IMR-90 (cell line): ENCODE measurements at regions not wholly inside any gene's neighbourhood (a gene's known extent, or its start where the extent isn't known, plus 50 kb on each side); places are given as distances from the start of the nearest gene placed in this dataset.

ENCODE experiments used
- ATAC-seq: fragments of 200-7000 bp; cut with Tn5 transposase; 2 replicates; pipeline ENCODE4 v1.9.1; 2020; ENCODE audit warnings: low read depth, mild to moderate bottlenecking, moderate library complexity
- BruUV-seq: library from RNA; stranded (reverse); fragments of 400-500 nt; replicated peaks from 2 replicates; lab custom pipeline; 2021; lab: Mats Ljungman, UMichigan
- CTCF ChIA-PET: fragments of 300-600 bp; formaldehyde crosslinking; extraction: SDS; loops from one replicate; lab custom pipeline; 2021; ENCODE audit warnings: antibody characterized with exemption; lab: Yijun Ruan, JAX
- POLR2A ChIA-PET: fragments of 300-600 bp; sonication (Branson Sonifier 250); formaldehyde crosslinking; loops from one replicate; lab custom pipeline; 2022; ENCODE audit warnings: antibody characterized with exemption; ENCODE audit not compliant: unreplicated experiment; lab: Charles Lee
- DNase-seq: peaks from one replicate; pipeline ENCODE4 v3.0.0; 2013
- H2AFZ ChIP-seq: replicated peaks from 2 replicates; pipeline ENCODE3; 2013; ENCODE audit warnings: low read length, mild to moderate bottlenecking; ENCODE audit not compliant: poor library complexity
- H2AK5ac ChIP-seq: 2 replicates; pipeline ENCODE4 v1.6.1; 2013; ENCODE audit warnings: low read depth, low read length, inconsistent platforms
- H2AK9ac ChIP-seq: replicated peaks from 2 replicates; pipeline ENCODE3; 2013; ENCODE audit warnings: mild to moderate bottlenecking, low read depth, low read length, moderate library complexity; ENCODE audit not compliant: poor library complexity
- H2BK120ac ChIP-seq: 2 replicates; pipeline ENCODE4 v1.6.1; 2013; ENCODE audit warnings: low read depth, low read length, inconsistent platforms
- H2BK15ac ChIP-seq: 3 replicates; pipeline ENCODE4 v1.6.1; 2013; ENCODE audit warnings: low read depth, low read length, inconsistent platforms
- H2BK20ac ChIP-seq: 2 replicates; pipeline ENCODE4 v1.6.1; 2013; ENCODE audit warnings: low read depth, mild to moderate bottlenecking, inconsistent platforms, low read length, moderate library complexity
- H2BK5ac ChIP-seq: 2 replicates; pipeline ENCODE4 v1.6.1; 2013; ENCODE audit warnings: mild to moderate bottlenecking, low read depth, low read length, inconsistent platforms; ENCODE audit not compliant: poor library complexity, severe bottlenecking
- H3K14ac ChIP-seq: replicated peaks from 2 replicates; pipeline ENCODE4 v1.6.1; 2013; ENCODE audit warnings: low read depth, low read length, inconsistent platforms
- H3K18ac ChIP-seq: 2 replicates; pipeline ENCODE4 v1.6.1; 2013; ENCODE audit warnings: low read depth, low read length, control low read depth
- H3K23ac ChIP-seq: 2 replicates; pipeline ENCODE4 v1.6.1; 2013; ENCODE audit warnings: low read depth, low read length, inconsistent platforms
- H3K27ac ChIP-seq: 2 replicates; pipeline ENCODE4 v1.5.1; 2013; ENCODE audit warnings: mild to moderate bottlenecking, control low read depth, low read length; ENCODE audit not compliant: insufficient read depth
- H3K27me3 ChIP-seq: 2 replicates; pipeline ENCODE4 v1.6.1; 2013; ENCODE audit warnings: low read length; ENCODE audit not compliant: control insufficient read depth, insufficient read depth
- H3K36me3 ChIP-seq: 2 replicates; pipeline ENCODE4 v1.6.1; 2013; ENCODE audit warnings: low read length, mixed read lengths; ENCODE audit not compliant: control insufficient read depth, insufficient read depth
- H3K4ac ChIP-seq: 2 replicates; pipeline ENCODE4 v1.6.1; 2013; ENCODE audit warnings: low read depth, low read length, inconsistent platforms
- H3K4me1 ChIP-seq: 2 replicates; pipeline ENCODE4 v1.6.1; 2013; ENCODE audit warnings: low read length, mixed read lengths; ENCODE audit not compliant: control insufficient read depth, insufficient read depth
- H3K4me2 ChIP-seq: 2 replicates; pipeline ENCODE4 v1.6.1; 2013; ENCODE audit warnings: low read depth, mild to moderate bottlenecking, control low read depth, low read length, moderate library complexity
- H3K4me3 ChIP-seq: 2 replicates; pipeline ENCODE4 v1.5.1; 2013; ENCODE audit warnings: low read depth, mild to moderate bottlenecking, control low read depth, low read length, moderate library complexity; ENCODE audit not compliant: insufficient read depth
- H3K56ac ChIP-seq: 2 replicates; pipeline ENCODE4 v1.6.1; 2013; ENCODE audit warnings: low read length, inconsistent platforms; ENCODE audit not compliant: insufficient read depth; ENCODE audit errors: extremely low read depth
- H3K79me1 ChIP-seq, 2 experiments: 2 replicates each; pipeline ENCODE4 v1.6.1; 2013; ENCODE audit warnings: low read length in 2 of 2, inconsistent platforms in 1 of 2, low read depth in 1 of 2
- H3K9ac ChIP-seq: 2 replicates; pipeline ENCODE4 v1.6.1; 2013; ENCODE audit warnings: low read depth, low read length, control low read depth
- H3K9me1 ChIP-seq: 2 replicates; pipeline ENCODE4 v1.6.1; 2013; ENCODE audit warnings: low read length, inconsistent platforms; ENCODE audit not compliant: insufficient read depth
- H3K9me3 ChIP-seq: 2 replicates; pipeline ENCODE4 v1.6.1; 2013; ENCODE audit warnings: low read length; ENCODE audit not compliant: control insufficient read depth, insufficient read depth
- H4K20me1 ChIP-seq: 2 replicates; pipeline ENCODE4 v1.6.1; 2013; ENCODE audit warnings: low read length, inconsistent platforms; ENCODE audit not compliant: insufficient read depth
- H4K5ac ChIP-seq: 2 replicates; pipeline ENCODE4 v1.6.1; 2013; ENCODE audit warnings: mild to moderate bottlenecking, low read depth, low read length, control low read depth
- H4K8ac ChIP-seq, 2 experiments: 2 replicates each; pipeline ENCODE4 v1.6.1; 2013; ENCODE audit warnings: low read depth in 2 of 2, low read length in 2 of 2, control low read depth in 1 of 2, inconsistent platforms in 1 of 2
- H4K91ac ChIP-seq: 2 replicates; pipeline ENCODE4 v1.6.1; 2013; ENCODE audit warnings: low read depth, low read length, inconsistent platforms; ENCODE audit not compliant: insufficient read depth
- CEBPB ChIP-seq: IDR thresholded peaks from 2 replicates; pipeline ENCODE4 v1.6.1; 2012; ENCODE audit warnings: low read depth, low read length, improper control_type of control experiment
- FOS ChIP-seq: fragments of 150-350 bp; IDR thresholded peaks from 2 replicates; pipeline ENCODE4 v1.6.1; 2016; ENCODE audit warnings: low read depth, low read length
- MAFK ChIP-seq: IDR thresholded peaks from 2 replicates; pipeline ENCODE4 v1.6.1; 2012; ENCODE audit warnings: low read depth, low read length, improper control_type of control experiment
- MXI1 ChIP-seq: IDR thresholded peaks from 2 replicates; pipeline ENCODE4 v1.6.1; 2012; ENCODE audit warnings: low read depth, mild to moderate bottlenecking, low read length, moderate library complexity, borderline replicate concordance
- NFE2L2 ChIP-seq: fragments of 150-350 bp; IDR thresholded peaks from 2 replicates; pipeline ENCODE4 v1.6.1; 2016; ENCODE audit warnings: low read depth, mild to moderate bottlenecking, low read length
- POLR2A ChIP-seq: IDR thresholded peaks from 2 replicates; pipeline ENCODE4 v1.6.1; 2012; ENCODE audit warnings: mild to moderate bottlenecking, low read depth, low read length
- RCOR1 ChIP-seq: IDR thresholded peaks from 2 replicates; pipeline ENCODE4 v1.6.1; 2012; ENCODE audit warnings: mild to moderate bottlenecking, low read length, improper control_type of control experiment; ENCODE audit not compliant: insufficient replicate concordance
- RFX5 ChIP-seq: IDR thresholded peaks from 2 replicates; pipeline ENCODE4 v1.8.0; 2012; ENCODE audit warnings: low read depth, mild to moderate bottlenecking, low read length, moderate library complexity
- SMC3 ChIP-seq: fragments of 150-350 bp; IDR thresholded peaks from 2 replicates; pipeline ENCODE4 v1.6.1; 2016; ENCODE audit warnings: low read depth, mild to moderate bottlenecking, antibody characterized with exemption, low read length, moderate library complexity
- USF2 ChIP-seq: fragments of 150-350 bp; IDR thresholded peaks from 2 replicates; pipeline ENCODE4 v1.6.1; 2017; ENCODE audit warnings: mild to moderate bottlenecking, antibody characterized with exemption, low read length, low read depth
- WGBS, 2 experiments: methylation state at CpG; one replicate each; pipeline versions ENCODE4 v1.1.5 to v1.1.7; 2013; ENCODE audit warnings: missing lambda C conversion rate in 2 of 2; ENCODE audit not compliant: insufficient read length in 1 of 2; ENCODE audit errors: extremely low coverage in 2 of 2; 5-methylcytosine and 5-hydroxymethylcytosine counted together
- dilution Hi-C: fragments of 300-500 bp; cut with HindIII; formaldehyde crosslinking; loops from one replicate; pipeline ENCODE4 v1.14.3; 2018; ENCODE audit warnings: low sequenced_read_pairs; ENCODE audit not compliant: unreplicated experiment
- in situ Hi-C: fragments of 300-500 bp; cut with MboI; formaldehyde crosslinking; loops from 3 replicates; pipeline ENCODE4 v1.14.3; 2019; ENCODE audit warnings: low sequenced_read_pairs, inconsistent platforms, mixed read lengths
- intact Hi-C: fragments of 100-400 bp; cut with micrococcal nuclease; formaldehyde crosslinking; loops from 2 replicates; pipeline ENCODE4 v1.10.0; 2022
- TF ChIP-seq, protein P1 (sequence below): fragments of 150-350 bp; IDR thresholded peaks from 2 replicates; pipeline ENCODE4 v1.6.1; 2016; ENCODE audit warnings: low read depth, mild to moderate bottlenecking, low read length, moderate library complexity, borderline replicate concordance

GRCh38 chr12:114858388-114859146 lies 174.6 kb upstream of the TBX3 start:
- Histone ChIP-seq H2BK120ac (no peak overlapping the region), H3K14ac (no peak overlapping the region), H2BK20ac (no peak overlapping the region), H2AFZ (no peak overlapping the region), H3K9me3 (peaks cover 3% of the 10 kb centered on the region; the same call in 1 of the 2 replicates), H4K91ac (no peak overlapping the region), H2BK15ac (no peak overlapping the region), H3K27me3 (no peaks in the 10 kb centered on the region), H3K79me1 (no peaks in the 10 kb centered on the region), H3K18ac (no peak overlapping the region), H2AK5ac (no peak overlapping the region), H3K4me3 (no peak overlapping the region), H3K9ac (no peak overlapping the region), H3K4me2 (no peak overlapping the region), H2AK9ac (no peak overlapping the region), H3K56ac (no peak overlapping the region), H2BK5ac (no peak overlapping the region), H4K5ac (no peak overlapping the region), H3K9me1 (no peaks in the 10 kb centered on the region), H3K4ac (no peak overlapping the region), H3K4me1 (no peaks in the 10 kb centered on the region), H4K20me1 (no peaks in the 10 kb centered on the region), H3K23ac (no peak overlapping the region), H3K36me3 (no peaks in the 10 kb centered on the region), H4K8ac (no peak overlapping the region), H3K27ac (no peak overlapping the region)
- dilution Hi-C loops (no loop called here), in situ Hi-C loops (no loop called here), intact Hi-C loops (no loop called here)
- POLR2A ChIA-PET: no interaction called here
- BruUV-seq: no TSS peak
- CTCF ChIA-PET: no interaction called here
- 80% methylated on average over 2 of the region's 7 CpGs; no CpG with 5 or more reads in 1 of the 2 experiments for WGBS, 2 experiments
- TF ChIP-seq, protein P1, sequence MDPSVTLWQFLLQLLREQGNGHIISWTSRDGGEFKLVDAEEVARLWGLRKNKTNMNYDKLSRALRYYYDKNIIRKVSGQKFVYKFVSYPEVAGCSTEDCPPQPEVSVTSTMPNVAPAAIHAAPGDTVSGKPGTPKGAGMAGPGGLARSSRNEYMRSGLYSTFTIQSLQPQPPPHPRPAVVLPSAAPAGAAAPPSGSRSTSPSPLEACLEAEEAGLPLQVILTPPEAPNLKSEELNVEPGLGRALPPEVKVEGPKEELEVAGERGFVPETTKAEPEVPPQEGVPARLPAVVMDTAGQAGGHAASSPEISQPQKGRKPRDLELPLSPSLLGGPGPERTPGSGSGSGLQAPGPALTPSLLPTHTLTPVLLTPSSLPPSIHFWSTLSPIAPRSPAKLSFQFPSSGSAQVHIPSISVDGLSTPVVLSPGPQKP: no peak
- no peak for TF ChIP-seq MAFK
- TF ChIP-seq NFE2L2: no peak
- TF ChIP-seq CEBPB: no peak
- TF ChIP-seq FOS: no peak
- no peak for TF ChIP-seq POLR2A
- TF ChIP-seq RCOR1: no peak
- TF ChIP-seq SMC3: no peak
- no peak for TF ChIP-seq USF2
- no peak for TF ChIP-seq RFX5
- TF ChIP-seq MXI1: no peak
- no peak for DNase-seq
- ATAC-seq: no peak
